Cardiac muscle cell (in vitro differentiated cells and primary cell): ENCODE measurements at regions not wholly inside any gene's neighbourhood (a gene's known extent, or its start where the extent isn't known, plus 50 kb on each side); places are given as distances from the start of the nearest gene placed in this dataset.
"Not testable (repeated sequence)": the region's sequence is repeated elsewhere in the genome, so short reads cannot be mapped to it uniquely, and the experiment has no call there.

ENCODE experiments used
- DNase-seq, 2 donors: peaks; one replicate each; pipeline versions ENCODE4 v3.0.0 to v3.0.0-alpha.2; 2010 to 2017; ENCODE audit warnings: low read depth in 1 of 2, low spot score in 1 of 2
- H3K27ac ChIP-seq: fragments of 200-600 bp; sonication (generic); 2 replicates; pipeline ENCODE4 v1.5.1; 2016
- H3K27me3 ChIP-seq: fragments of 200-600 bp; sonication (generic); 2 replicates; pipeline ENCODE4 v1.6.0; 2016; ENCODE audit warnings: control low read depth
- H3K36me3 ChIP-seq: fragments of 200-600 bp; sonication (generic); 2 replicates; pipeline ENCODE4 v1.5.1; 2016; ENCODE audit warnings: control low read depth
- H3K4me1 ChIP-seq: fragments of 200-600 bp; sonication (generic); 2 replicates; pipeline ENCODE4 v1.8.1; 2017; ENCODE audit warnings: low read depth, mild to moderate bottlenecking, mixed run types
- H3K4me3 ChIP-seq: fragments of 200-600 bp; sonication (generic); 2 replicates; pipeline ENCODE4 v1.5.1; 2016; ENCODE audit warnings: mild to moderate bottlenecking
- H3K9me3 ChIP-seq: fragments of 200-600 bp; sonication (generic); 2 replicates; pipeline ENCODE4 v1.5.1; 2017; ENCODE audit warnings: low read depth, mild to moderate bottlenecking, control low read depth
- TF ChIP-seq, protein P1 (sequence below): IDR thresholded peaks from 2 replicates; pipeline ENCODE4 v1.5.1; 2012; ENCODE audit warnings: low read depth, mild to moderate bottlenecking, low read length

DNA sequence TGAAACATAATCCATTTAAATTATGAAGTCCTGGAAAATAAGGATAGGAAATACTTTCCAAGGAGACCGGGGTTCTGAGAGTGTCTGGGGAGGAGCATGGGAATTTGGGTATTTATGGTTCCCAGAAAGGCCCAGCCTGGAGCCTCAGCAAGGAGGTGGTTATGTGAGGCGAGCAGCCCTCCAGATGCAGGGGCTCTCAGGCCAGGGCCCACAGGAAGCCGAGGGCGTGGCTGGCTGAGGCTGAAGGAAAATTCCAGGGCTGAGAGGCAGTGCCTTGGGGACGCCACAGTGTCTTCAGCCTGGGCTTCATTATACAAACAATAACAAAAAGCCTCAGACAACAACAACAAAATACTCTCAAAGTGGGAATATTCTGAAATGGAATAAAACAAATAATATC, 86.9 kb upstream of the SERPINE2 start:
- Histone ChIP-seq H3K4me3 (no peak overlapping the region), H3K4me1 (no peaks in the 10 kb centered on the region), H3K36me3 (no peaks in the 10 kb centered on the region), H3K27ac (no peak overlapping the region), H3K27me3 (no peaks in the 10 kb centered on the region), H3K9me3 (no peaks in the 10 kb centered on the region)
- DNase-seq, result no peak
- TF ChIP-seq, protein P1, sequence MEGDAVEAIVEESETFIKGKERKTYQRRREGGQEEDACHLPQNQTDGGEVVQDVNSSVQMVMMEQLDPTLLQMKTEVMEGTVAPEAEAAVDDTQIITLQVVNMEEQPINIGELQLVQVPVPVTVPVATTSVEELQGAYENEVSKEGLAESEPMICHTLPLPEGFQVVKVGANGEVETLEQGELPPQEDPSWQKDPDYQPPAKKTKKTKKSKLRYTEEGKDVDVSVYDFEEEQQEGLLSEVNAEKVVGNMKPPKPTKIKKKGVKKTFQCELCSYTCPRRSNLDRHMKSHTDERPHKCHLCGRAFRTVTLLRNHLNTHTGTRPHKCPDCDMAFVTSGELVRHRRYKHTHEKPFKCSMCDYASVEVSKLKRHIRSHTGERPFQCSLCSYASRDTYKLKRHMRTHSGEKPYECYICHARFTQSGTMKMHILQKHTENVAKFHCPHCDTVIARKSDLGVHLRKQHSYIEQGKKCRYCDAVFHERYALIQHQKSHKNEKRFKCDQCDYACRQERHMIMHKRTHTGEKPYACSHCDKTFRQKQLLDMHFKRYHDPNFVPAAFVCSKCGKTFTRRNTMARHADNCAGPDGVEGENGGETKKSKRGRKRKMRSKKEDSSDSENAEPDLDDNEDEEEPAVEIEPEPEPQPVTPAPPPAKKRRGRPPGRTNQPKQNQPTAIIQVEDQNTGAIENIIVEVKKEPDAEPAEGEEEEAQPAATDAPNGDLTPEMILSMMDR, result no peak

DNA sequence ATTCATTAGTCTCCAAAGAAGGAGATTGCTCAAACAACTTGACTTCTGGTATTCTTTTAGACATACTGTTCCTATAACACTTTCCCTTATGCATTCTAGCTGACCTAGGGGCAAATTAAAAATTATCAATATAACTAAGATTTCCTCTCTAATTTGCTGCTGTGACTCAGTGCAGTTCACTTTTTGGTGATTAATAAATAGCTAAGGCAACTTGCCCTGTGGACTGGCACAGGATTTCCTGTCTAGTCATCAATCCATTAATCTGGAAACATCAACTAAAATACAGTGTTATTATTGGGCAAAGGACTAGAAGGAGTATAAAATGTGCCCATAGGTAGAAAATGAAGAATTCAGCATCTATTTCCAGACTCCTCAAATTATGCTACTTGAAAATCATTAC, 83.5 kb upstream of the SERPINE2 start:
- Histone ChIP-seq H3K27ac (no peak overlapping the region), H3K9me3 (no peaks in the 10 kb centered on the region), H3K4me1 (no peaks in the 10 kb centered on the region), H3K36me3 (no peaks in the 10 kb centered on the region), H3K4me3 (no peak overlapping the region), H3K27me3 (no peaks in the 10 kb centered on the region)
- TF ChIP-seq, protein P1, result no peak
- no peak for DNase-seq

DNA sequence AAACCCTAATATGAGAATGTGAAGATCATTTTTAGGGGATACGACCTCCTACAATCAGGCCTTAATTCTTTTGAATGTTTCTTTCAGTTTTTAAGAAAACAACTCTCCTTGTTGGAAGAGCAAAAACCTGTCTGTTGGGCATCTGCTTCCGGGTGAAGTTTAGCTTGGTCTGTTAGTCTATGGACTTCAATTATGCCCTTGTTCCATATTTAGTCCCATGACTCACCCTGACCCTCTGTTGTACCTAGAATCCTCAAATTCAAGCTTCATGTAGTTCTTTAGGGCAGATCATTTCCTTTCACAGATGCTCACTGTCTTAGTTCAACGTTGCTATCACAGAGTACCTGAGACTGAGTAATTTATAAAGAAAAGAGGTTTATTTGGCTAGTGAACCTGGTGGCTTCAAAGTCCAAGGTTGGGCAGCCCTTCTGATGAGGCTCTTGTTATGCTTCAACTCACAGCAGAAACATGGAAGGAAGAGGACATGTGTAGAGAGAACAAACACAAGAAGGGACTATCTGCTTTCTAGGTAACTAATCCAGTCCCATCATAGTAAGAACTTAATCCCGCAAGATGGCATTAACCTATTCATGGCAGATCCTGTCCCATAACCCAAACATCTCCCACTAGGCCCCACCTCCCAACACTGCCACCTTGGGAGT, 82.5 kb upstream of the SERPINE2 start:
- no peak for DNase-seq
- Histone ChIP-seq H3K36me3 (no peaks in the 10 kb centered on the region), H3K4me1 (no peaks in the 10 kb centered on the region), H3K9me3 (no peaks in the 10 kb centered on the region), H3K27ac (no peak overlapping the region), H3K4me3 (no peak overlapping the region), H3K27me3 (no peaks in the 10 kb centered on the region)
- TF ChIP-seq, protein P1, result no peak

DNA sequence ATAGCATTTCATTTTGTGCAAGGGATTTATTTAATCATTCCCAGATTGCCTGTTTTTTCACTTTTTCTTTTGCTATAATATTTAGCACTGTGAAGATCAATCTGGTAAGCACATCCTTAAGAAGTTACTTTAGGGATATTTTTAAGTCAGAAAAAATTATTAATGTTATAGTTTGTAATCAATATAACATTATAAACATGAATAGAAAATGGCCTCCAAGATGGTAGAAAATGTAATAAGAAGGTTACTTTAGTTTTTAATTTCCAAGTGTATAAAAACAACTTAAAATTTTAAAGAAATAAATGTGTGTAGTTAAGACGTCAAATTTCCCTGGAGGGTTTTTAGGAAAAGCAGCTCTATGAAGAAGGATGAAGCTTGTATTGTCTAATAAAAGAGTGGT, 81.9 kb upstream of the SERPINE2 start:
- Histone ChIP-seq H3K4me1 (no peaks in the 10 kb centered on the region), H3K36me3 (no peaks in the 10 kb centered on the region), H3K4me3 (no peak overlapping the region), H3K27ac (no peak overlapping the region), H3K27me3 (no peaks in the 10 kb centered on the region), H3K9me3 (no peaks in the 10 kb centered on the region)
- TF ChIP-seq, protein P1, result no peak
- no peak for DNase-seq

DNA sequence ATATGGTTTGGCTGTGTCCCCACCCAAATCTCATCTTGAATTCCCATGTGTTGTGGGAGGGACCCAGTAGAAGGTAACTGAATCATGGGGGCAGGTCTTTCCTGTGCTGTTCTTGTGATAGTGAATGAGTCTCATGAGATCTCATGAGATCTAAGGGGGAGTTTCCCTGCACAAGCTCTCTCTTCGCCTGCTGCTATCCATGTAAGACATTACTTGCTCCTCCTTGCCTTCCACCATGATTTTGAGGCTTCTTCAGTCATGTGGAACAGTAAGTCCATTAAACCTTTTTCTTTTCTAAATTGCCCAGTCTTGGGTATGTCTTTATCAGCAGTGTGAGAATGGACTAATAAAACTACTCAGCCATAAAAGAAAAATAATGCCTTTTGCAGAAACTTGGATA, 80.8 kb upstream of the SERPINE2 start:
- H3K27ac ChIP-seq, H3K4me1 ChIP-seq, H3K27me3 ChIP-seq: not testable (repeated sequence)

DNA sequence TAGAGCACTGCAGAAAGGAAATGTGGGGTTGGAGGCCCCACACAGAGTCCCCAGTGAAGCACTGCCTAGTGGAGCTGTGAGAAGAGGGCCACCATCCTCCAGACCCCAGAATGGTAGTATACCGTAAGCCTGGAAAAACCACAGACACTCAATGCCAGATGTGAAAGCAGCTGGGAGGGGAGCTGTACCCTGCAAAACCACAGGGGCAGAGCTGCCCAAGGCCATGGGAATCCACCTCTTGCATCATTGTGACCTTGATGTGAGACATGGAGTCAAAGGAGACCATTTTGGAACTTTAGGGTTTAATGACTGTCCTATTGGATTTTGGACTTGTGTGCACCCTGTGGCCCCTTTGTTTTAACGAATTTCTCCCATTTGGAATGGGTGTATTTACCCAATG, 75.3 kb upstream of the SERPINE2 start:
- no peak for DNase-seq
- Histone ChIP-seq H3K4me1 (no peaks in the 10 kb centered on the region), H3K27me3 (no peaks in the 10 kb centered on the region), H3K27ac (no peak overlapping the region), H3K36me3 (no peaks in the 10 kb centered on the region), H3K4me3 (no peak overlapping the region), H3K9me3 (no peaks in the 10 kb centered on the region)
- TF ChIP-seq, protein P1, result no peak

More for the DNA sequence above, 80.8 kb upstream of the SERPINE2 start:
- H3K9me3 ChIP-seq, H3K4me3 ChIP-seq, DNase-seq, H3K36me3 ChIP-seq: not testable (repeated sequence)

DNA sequence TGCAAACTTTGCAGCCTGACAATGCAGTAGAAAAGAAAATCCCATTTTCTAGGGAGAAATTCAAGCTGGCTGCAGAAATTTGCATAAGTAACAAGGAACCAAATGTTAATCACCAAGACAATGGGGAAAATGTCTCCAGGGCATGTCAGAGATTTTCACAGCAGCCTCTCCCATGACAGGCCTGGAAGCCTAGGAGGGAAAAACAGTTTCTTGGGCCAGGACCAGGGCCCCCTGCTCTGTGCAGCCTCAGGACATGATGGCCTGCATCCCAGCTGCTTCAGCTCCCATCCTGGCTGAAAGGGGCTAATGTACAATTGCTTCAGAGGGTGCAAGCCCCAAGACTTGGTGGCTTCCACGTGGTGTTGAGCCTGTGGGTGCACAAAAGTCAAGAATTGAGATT, 74.8 kb upstream of the SERPINE2 start:
- not testable (repeated sequence) for H3K4me1 ChIP-seq, H3K27me3 ChIP-seq, H3K27ac ChIP-seq, H3K9me3 ChIP-seq, H3K4me3 ChIP-seq, DNase-seq, H3K36me3 ChIP-seq
